GM19023 (cell line): ENCODE measurements at regions not wholly inside any gene's neighbourhood (a gene's known extent, or its start where the extent isn't known, plus 50 kb on each side); places are given as distances from the start of the nearest gene placed in this dataset.

Source experiments
- ATAC-seq: cut with Tn5 transposase; IDR thresholded peaks from one replicate; pipeline ENCODE4 v1.9.1; 2021; ENCODE audit warnings: mild to moderate bottlenecking, moderate library complexity; ENCODE audit not compliant: unreplicated experiment

DNA sequence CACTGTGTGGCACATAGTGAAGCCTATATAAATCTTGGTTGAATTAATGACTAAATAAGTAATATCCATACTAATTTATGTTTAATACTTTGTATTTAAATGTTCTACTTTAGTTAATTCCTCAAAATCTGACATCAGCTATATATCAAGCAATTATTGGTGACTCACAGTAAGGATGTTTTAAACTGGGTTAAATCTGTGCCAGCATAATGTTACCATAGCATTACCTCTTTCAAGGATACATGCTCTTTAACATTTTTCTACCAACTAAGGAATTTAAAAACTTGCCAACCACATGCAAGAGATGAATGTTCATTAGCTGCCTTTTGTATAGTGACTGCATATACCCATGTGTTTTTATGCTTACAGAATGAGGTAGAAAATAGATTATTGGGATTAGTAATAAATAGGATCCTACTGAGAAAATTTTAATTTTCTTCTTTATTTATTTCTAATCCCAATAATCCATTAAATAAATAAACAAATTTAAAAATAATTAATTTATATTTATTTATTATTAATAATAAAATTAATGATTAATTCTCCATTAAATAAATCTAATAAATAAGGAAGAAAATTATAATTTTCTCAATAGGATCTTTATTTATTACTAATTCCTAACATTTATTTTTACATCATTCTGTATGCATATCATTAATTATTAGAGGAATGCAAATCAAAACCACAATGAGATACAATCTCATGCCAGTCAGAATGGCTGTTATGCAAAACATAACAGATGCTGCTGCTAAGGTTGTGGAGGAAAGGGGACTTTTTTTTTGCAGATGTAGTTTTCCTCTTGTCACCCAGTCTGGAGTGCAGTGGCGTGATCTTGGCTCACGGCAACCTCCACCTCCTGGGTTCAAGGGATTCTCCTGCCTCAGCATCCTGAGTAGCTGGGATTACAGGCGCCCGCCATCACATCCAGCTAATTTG lies 410.7 kb upstream of the DSEL start:
- no peak for ATAC-seq

DNA sequence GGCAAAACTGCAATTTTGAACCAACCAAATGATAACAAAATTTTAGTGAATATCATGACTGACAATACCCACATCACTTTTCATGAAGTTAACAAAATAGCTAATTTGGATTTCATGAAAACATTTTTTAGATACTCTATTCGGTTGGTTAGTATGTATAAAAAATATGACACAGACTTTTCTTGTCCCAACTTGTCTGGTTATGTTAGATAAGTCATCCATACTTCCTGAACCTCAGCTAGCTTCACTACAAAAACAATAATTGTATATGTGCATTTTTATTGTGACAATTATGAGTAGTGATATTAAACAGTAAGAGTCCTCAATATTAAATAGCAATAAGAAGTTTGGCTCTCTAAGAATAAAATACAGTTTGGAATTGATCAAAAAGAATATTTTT lies 408.1 kb upstream of the DSEL start:
- no peak for ATAC-seq

DNA sequence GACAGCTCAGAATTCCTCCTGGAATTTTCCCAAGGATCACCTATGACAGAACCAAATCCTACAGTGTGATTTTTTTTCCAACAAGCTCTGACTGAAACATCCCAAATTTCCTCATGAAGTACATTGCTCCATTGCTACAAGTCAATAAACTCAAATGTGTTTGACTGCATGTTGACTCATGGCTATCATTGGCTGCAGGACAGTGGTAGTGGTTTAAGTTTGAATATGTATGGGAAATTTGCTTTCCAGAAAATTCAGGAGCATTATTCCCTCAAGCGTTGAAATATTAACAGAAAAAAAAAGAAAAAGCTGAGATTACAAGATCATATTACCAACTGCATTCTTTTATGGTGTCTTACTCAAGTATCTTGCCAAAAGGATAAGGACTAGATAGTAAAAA lies 402.8 kb upstream of the DSEL start:
- ATAC-seq: no peak

DNA sequence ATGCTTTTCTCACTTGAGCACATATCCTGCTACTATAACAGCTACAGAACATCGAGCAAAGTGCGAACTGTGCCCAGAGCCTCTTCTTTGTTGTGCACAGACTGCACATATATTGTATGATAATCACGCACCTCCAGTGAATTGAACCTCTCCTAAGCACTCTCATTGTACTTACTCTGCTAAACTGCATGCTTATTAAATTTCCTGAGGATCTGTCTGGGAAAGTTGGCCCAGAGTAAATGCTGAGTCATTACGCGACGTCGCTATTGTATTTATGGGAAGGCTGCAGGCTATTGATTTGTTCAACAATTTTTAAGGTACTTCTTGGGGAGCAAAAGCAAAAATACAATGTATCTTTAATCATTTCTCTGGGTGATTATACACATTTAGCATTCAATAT lies 399.6 kb upstream of the DSEL start:
- no peak for ATAC-seq

DNA sequence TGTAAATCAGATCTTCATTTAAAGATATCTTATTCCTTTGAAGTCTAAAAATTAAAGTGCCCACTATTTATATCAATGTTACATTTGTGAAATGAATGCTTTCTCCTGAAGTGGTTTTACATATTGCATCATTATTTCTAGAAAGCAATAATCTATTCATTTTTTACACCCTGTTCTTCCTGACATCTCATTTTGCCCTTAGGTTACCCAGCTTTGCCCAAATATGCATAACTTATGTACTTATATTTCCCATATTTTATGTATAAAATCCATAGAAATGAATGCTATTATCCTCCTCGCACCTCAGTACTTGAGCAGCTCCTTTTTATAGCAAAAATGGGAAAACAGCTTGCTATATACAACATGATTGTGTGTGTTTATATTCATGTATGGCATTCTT lies 396.5 kb upstream of the DSEL start:
- no peak for ATAC-seq

DNA sequence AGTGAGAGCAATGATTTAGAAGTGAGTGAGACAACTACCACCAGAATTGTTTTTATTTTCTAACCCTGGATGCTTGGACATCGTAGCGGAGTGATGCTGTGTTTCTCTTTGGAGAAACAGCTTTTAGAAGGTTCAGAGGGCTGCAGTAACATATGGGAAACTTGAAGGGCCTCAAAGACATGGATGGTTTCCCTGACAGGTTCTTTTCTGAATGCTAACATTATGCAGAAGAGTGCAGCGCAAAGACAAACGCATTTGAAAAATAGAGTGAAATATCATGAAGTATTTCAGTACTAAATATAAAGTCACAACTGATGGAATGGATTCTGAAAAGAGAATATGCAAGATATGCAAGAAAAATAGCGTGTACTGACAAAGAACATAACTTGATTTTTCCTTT lies 385.1 kb upstream of the DSEL start:
- no peak for ATAC-seq

DNA sequence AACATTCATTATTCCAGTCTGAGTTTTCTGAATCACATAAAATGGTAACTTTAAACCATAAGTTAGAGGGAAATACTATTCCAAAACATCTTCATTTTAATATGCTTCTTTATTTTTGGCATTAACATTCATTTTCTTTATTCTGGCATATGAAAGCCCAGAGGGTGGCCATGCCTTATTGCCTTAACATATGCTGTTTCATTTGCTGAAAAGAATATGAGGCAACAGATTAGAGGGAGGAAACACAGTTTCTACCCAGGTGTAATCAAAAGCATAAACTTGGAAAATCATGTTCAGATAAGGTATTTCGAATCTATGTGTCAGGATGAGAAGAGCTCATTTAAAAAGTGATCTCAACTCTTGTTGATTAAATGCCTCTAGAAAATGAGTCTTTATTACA lies 379.9 kb upstream of the DSEL start:
- no peak for ATAC-seq

DNA sequence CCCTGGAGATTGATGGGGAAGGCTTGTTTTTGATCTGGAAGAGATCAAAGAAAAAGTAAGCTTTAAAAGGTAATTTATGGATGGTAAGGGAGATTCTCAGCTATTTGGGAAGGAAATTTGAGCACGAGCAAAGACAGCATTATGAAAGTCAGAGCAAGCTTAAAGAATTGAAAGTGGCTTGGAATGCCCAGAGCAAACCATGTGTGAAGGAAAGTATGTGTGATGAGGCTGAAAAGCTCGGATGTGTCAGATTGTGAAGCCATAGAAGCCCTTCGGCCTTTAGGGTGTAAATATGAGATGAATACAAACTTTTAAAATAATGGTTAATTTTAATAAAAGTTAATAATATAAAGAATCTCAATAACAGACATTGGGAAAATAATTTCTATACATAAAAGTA lies 377.4 kb upstream of the DSEL start:
- no peak for ATAC-seq

DNA sequence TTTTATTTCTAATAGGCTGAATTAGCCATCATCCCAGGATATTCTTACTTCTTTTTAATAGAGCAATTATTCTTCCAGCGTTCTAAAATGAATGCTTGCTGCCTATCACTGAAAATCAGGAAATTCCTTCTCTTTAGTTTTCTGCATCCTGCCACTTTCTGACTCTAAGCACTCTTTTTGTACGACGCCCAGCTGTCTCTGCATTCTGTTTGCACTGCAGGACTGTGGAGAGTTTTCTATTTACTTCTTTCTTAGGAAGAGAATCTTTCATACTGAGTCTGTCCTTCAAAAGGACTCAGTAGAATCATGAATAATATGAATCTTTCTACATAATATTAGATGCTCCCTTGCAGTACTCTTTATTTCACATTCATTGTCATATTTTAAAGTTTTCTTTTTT lies 360.4 kb upstream of the DSEL start:
- ATAC-seq: no peak

DNA sequence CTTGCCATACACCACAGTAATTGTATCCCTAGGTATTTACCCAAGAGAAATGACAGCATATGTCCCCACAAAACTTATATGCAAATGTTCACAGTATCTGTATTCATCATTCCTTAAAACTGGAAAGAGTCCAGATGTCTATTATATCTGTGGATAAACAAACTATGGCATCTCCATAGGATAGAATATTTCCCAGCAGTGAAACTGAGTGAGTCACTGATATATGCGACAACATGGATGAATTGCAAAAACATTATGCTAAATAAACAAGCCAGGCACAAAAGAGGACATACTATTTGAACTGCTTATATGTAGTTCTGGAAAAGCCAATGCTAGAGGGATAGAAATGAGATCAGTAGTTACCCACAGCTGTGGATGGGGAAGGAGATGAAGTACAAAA lies 359.4 kb upstream of the DSEL start:
- no peak for ATAC-seq

DNA sequence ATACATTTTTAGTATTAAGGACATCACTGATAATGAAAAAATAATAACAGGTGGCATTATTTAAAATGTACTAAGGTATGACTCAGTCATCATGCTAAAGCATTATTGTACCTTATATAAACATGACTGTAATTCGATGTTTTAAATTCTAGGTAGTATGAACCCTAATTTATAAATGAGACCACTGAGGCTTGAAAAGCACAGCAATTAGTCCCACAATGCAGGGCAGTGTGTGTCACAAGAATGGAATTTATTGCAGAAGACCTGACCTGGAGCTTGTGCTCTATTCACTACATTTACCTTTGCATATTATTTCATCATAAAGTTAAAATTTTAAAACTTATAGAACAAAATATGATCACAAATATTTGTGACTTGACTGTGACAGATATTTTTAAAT lies 358.5 kb upstream of the DSEL start:
- ATAC-seq: no peak

DNA sequence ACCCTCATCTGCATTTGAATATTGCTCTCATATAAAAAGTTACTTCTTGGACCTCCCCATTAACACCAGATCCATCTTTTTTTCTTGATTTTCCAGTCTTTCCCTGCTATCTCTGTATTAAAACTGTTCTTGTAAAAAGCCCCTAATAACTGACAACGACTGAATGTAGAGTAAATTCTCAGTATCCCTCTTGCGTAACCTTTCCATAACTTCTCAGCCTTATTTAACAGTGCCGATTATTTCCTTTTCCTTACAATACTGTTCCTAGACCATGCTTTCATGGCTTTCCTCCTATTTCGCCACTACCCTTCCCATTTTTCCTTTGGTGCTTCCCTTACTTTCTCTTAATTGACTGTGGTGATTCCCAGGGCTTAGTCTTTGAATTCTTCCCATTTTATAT lies 348.9 kb upstream of the DSEL start:
- ATAC-seq: no peak

DNA sequence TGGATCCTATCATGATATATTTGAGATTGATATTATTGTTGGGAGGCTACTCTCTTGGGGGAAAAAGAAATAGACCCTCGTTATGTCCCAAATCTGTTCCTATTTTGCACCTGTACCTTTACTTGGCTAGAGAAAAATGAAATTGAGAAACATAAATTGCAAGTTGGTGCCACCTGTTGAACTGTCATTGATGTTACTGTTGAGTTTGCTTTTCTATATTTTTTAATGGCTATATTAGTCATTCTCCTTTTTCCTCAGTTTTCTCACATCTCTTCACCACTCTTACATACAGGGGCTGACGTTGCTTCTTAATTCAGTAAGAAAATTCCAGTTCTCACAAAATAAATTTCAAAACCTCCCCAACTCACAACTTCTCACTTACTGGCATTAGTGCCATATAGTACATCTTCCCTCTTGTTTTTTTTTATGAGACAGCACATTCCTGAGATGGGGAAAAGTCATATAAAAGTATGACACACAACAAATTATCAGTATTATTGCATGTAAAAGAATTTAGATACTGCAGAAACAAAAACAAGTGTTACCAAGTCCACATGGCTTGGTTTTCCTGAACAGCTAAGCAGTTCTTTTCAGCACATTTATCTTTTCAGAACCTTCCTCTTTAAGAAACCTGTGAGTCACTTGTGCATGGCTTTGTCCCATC lies 348.3 kb upstream of the DSEL start:
- ATAC-seq: no peak

DNA sequence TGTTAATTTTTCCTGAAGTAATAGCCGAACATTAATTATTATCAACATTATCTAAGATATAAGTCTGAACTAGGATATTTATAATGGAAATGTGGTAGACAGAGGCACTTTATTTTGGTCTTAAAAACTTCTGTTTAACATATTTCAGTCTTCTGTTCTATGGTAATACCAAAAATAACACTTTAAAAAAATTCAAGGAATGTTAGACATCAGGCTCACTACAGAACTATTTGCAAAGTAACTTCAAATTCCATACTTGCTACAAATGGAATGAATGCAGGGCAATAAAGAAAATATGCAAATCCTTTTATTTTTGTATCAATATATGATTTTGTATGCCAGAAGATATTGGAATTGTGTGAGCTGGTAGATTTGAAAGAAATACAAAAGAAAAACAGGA lies 345.5 kb upstream of the DSEL start:
- ATAC-seq: no peak

DNA sequence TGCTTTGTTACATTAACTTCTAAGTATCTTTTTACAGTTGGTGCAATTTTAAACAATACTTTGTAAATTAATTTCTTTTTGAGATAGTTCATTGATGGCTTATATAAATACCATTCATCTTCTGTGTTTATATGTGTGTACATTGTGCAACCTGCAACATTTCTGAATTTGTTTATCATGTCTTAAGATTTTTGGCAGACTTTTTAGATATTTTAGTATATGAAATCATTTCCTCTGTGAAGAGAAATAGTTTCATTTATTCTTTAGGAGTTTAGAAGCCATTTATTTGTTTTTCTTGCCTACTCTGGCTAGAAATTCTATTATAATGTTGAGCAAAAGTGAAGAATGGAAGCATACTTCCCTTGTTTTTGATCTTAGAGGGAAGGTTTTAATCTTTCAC lies 337.8 kb upstream of the DSEL start:
- ATAC-seq: no peak

DNA sequence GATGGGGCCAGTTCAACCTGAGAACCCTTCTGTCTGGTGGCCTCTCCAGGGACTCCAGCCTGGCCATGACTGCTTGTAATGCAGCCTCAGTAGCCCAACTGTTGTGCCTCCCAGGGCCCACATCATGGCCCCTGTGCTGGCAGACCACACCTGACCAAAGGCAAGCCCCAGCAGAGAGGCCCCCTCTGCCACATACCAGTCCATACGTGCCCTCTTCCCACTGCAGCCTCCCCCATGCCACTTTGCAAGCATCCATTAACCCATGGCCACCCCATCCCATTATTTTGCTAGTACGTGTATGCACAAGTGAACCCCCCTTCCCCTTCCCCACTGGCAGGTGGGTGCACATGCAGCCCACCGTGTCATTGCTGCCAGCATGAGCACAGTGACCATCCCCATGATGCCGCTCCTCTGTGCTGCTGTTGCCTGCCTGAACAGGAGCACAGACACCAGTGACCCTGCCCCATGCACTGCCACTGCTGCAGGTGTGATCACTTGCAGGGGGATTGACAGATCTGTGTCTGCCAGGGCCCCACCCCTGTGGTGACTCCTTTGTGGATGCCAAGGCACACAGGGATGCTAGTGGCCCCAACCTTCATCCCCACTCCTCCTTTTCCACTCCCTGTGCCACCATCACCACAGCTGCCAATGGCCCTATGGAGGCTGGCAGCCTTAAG lies 330.0 kb upstream of the DSEL start:
- no peak for ATAC-seq

DNA sequence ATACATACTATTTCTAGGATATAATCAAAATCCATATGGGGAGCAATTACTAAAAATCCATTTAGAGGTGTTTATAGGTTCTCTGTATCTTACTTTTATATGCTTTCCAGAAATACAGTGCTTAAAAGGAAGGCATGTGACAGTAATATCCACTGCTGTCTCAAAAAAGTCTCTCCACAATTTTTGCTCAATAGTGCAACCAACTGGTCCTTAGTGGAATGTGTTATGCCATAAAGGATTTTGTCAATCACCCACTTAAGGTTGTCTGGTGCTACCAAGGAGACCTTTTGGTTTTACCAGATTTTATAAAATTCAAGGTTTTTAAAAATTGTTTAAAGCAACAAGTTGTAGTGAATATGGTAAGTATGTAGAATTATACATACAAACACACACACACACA lies 328.5 kb upstream of the DSEL start:
- no peak for ATAC-seq

DNA sequence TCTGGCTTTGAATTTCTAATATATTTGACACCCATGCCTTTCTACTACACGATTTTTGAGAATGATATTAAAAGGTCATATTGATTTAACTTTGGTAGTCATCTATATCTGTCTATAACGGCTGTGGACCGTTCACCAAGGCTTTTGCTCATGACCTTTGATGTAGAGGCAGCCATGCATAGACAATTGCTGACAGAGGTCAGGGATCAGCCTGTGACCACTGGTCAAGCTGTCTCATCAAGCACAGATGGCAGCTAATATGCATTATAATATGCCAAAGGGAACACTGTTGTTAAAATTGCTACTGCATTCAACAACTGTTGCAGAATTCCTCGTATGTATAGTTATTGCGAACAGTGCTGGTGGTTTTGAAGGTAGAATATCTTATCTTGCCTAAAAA lies 323.9 kb upstream of the DSEL start:
- no peak for ATAC-seq

DNA sequence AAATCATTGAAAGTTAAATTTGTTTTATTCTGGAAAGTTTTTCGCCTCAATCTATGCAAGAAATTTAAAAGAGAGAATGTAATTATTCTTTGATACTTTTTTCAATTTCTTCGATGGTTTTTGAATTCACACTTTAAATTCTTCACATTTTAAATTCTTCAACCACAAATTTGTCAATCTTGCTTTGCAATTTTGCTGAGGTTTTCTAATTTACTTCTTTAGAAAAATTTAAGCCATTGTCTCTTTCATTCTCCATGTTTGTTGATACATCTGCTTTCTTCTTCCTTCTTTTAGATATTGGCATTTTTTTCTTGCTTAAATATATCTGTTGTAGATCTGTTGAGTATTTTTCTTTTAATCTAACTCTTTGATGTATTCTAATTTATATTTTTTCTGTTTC lies 301.9 kb upstream of the DSEL start:
- ATAC-seq: no peak

DNA sequence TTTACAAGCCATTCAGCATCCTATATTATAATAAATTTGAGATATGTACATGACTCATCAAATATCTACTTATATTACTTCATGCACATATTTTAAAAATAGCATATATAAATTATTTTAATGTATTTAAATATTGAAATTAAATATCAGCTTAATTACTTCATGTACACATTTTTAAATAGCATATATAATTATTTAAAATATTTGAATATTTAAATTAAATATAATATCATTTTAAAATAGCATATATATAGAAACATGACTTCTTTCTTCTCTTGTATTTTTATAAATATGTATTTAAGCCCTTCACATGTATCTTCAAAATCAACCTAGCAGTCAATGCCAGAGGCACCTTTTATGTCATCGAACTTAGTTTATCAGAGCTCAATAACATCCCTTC lies 298.8 kb upstream of the DSEL start:
- no peak for ATAC-seq

DNA sequence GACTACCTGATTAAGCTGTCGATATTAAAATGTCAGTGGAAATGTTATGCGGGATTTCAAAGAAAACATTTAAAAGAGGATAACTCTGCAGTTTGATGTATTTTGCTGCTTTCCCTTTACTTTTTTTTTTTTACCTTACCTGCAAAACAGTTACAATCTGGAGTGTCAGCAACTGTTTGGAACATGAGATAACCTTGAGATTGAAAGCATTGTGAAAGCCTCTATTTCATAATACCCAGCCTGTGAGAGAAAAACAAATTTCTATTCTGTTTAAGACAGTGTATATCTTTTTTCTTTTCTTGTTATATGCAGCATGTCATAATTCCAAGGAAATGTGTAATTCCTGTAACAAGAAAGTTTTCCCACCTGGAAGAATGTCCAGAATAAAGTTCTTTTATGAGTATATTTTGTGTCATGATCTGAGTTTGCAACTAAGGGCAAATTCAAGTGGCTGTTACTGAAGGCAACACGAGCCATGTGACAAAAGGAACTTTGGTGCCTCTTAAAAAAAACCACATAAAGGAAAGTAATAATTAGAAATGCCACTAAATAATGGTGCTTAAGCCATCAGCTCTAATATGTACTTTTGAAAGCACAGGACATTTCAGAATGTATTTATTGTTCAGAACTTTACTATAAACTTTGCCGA lies 297.0 kb upstream of the DSEL start:
- ATAC-seq: no peak

DNA sequence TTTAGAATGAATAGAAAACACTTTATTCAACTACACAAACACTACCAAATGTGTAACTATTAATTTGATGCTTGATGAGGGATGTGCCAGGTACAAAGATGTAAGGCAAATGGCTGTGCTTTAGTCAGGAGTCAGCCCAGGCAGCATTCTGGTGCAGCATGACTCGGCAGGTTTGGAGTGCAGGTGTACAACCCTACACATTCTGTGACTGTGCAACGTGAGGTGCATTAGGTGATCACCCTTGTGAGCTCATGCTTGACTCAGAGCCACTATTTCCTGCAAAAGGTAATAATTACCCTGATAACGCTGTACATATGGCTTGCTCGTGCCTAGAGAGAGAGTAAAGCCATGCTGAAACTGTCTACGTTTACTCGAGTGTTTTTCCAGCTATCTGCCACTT lies 288.7 kb upstream of the DSEL start:
- ATAC-seq: no peak
